Fibroblast of the aortic adventitia (primary cell): ENCODE measurements at regions not wholly inside any gene's neighbourhood (a gene's known extent, or its start where the extent isn't known, plus 50 kb on each side); places are given as distances from the start of the nearest gene placed in this dataset.

Experiments
- DNase-seq: peaks from one replicate; pipeline ENCODE4 v3.0.0-alpha.2; 2010; ENCODE audit warnings: low read depth
- H3K4me3 ChIP-seq: 2 replicates; pipeline ENCODE4 v1.5.1; 2011; ENCODE audit warnings: low read depth, mild to moderate bottlenecking, control low read depth, low read length, moderate library complexity
- CTCF ChIP-seq: IDR thresholded peaks from 2 replicates; pipeline ENCODE4 v1.5.1; 2011; ENCODE audit warnings: mild to moderate bottlenecking, low read length, control low read depth, inconsistent platforms; ENCODE audit not compliant: insufficient read depth

DNA sequence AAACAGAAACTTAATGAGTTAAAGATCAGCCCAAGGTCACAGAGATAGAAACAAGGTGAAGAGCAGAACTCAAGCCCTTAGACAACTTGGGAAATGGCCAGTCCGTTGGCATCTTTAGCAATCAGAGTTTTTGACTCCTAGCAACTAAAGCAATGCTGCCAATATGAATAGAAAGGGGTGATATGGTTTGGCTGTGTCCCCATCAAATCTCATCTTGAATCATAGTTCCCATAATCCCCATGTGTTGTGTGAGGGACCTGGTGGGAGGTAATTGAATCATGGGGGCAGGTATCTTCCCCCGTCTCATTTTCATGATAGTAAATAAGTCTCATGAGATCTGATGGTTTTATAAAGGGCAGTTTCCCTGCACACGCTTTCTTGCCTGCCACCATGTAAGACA, 170.2 kb downstream of the DDX1 start:
- H3K4me3 ChIP-seq, result no peak overlapping the region
- TF ChIP-seq CTCF, result no peak
- no peak for DNase-seq

GRCh38 chr2:15762449-15762848, 170.8 kb downstream of the DDX1 start:
- no peak for TF ChIP-seq CTCF
- DNase-seq, result no peak

DNA sequence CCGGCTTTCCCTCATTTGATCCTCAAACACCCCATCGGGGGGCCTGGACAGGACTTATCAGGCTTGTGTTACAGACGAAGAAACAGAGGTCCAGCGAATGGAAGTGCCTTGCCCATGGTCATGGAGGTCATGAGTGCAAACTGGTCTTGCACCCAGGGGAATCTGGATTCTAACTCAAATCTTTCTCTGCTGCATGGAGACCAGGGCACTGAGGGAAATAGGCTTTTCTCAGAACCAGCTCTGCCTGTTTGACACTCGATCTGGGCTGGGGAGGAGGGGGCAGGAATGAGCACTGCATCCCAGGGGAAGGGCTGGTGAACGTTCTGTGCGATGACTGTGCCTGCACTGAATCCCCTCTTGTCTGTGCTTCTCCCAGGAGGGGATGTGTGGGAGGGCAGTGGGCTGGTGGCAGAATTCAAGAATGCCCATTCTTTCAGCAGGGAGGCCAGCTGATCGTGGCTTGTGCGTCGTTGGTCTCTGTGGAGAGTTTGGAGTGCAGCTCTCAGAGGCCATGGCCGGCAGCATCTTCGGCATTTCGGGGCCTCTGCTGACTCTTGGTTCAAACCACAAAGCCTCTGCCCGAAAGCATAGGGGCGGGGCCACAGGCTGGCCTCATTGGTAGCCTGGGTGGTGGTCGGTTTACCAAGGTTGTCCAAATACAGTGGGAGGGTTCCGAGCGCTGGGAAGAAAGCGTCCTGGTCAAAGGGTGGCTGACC, 171.6 kb downstream of the DDX1 start:
- H3K4me3 ChIP-seq, result no peak overlapping the region
- DNase-seq, result no peak
- no peak for TF ChIP-seq CTCF

More at GRCh38 chr2:15762449-15762848, 170.8 kb downstream of the DDX1 start:
- H3K4me3 ChIP-seq, result no peak overlapping the region

DNA sequence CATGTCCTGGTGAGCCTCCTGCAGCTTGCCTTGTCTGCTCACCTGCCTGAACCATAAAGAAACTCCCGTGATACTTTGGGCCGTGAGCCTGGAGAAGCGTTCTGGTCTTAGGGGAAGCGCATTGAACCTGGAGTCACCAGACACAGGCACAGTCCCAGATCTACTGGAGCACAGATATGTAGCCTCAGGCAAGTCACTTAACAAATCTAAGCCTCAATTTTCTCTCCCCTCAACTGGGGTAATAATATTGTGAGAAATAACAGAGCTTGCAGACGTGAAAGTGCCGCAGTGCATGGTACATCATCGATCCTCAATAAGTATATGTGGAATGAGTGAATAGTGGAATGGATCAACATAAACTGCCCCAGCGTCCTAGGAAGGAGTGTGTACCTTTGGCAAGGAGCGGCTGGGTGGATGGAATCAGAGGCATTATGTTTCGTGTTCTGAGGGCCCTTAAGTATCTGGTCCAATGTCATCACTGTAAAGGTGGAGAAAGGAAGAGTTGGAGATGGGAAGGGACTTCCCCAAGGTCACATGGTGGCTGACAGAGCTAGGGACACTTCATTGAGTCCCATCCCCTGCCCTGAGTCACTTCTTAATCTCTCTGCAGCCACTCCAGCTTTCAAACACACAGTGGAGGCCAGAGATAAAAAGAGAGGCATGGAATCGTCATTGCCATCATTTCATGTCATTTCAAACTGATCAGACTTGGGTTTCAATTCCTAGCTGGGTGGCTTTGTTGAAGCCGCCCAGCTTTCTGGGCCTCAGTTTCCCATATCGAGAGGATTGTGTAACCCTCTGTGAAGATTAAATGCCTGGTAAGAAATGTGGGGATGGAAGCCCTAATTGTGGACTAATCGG, 172.4 kb downstream of the DDX1 start:
- DNase-seq, result no peak
- no peak overlapping the region for H3K4me3 ChIP-seq
- TF ChIP-seq CTCF, result no peak

GRCh38 chr2:15764683-15765011, 173.0 kb downstream of the DDX1 start:
- no peak overlapping the region for H3K4me3 ChIP-seq
- DNase-seq, result no peak
- TF ChIP-seq CTCF, result no peak

- no peak for DNase-seq
- no peak for TF ChIP-seq CTCF
- no peak overlapping the region for H3K4me3 ChIP-seq
These were observed 173.5 kb downstream of the DDX1 start for GRCh38 chr2:15765211-15765610.
